ENCODE measurements at regions not wholly inside any gene's neighbourhood (a gene's known extent, or its start where the extent isn't known, plus 50 kb on each side); places are given as distances from the start of the nearest gene placed in this dataset.

GRCh38 chr14:95466506-95466905 lies 49.9 kb downstream of the SYNE3 start:
- no peak for DNase-seq (ENCODE audit: low read depth)

DNA sequence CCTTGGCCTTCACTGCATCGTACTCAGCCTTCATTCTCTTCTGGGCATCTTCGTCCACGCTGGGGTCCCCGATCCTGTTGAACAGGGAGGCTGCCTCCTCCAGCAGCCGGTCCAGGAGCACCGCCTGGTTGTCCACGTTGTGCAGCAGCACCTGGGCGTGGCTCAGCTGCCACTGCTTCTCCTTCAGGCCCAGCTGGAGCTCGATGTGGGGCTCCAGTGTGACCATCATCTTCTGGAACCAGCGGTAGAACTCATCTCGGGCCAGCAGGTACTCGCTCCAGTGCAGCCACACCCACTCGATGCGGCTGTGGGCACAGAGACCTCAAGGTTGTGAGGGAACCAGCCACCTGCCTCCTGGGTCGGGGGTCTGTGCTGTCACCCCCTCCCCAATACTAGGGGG lies 50.5 kb downstream of the SYNE3 start:
- no peak for DNase-seq (ENCODE audit: low read depth)

DNA sequence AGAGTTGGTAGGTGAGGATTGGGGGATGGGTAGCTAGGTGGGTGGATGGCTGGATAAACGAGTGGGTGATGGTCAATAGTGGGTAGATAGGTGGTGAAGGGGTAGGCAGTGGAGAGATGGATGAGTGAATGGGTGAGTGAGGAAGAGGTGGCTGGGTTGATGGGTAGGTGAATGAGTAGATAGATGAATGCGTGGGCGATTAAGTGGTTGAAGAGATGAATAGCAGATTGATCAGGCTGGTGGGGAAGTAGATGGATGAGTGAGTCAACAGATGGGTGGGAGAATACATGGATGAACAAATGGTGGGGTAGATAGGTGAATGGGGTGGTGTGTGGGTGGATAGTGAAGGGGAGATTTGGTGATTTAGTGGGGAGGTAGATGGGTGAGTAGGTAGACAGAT lies 51.1 kb downstream of the SYNE3 start:
- DNase-seq (ENCODE audit: low read depth) = no peak

DNA sequence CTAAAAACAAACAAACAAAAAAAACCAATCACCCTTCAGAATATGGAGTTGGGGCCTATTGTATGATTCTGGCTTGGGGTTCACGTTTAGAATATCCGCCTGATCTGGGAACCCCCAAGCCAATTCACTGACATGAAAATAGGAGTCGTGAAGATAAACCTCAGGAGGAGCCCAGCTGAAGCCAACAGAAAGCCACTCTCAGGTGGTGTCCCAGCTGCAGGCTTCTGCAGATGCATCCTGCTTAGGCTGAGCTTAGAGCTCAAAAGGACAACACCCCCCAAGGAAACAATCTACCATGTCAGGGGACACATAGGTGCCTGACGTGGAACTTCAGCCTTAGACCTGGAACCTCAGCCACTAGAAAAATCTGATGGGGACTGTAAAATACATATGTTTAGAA lies 51.9 kb downstream of the SYNE3 start:
- DNase-seq (ENCODE audit: low read depth) = no peak

DNA sequence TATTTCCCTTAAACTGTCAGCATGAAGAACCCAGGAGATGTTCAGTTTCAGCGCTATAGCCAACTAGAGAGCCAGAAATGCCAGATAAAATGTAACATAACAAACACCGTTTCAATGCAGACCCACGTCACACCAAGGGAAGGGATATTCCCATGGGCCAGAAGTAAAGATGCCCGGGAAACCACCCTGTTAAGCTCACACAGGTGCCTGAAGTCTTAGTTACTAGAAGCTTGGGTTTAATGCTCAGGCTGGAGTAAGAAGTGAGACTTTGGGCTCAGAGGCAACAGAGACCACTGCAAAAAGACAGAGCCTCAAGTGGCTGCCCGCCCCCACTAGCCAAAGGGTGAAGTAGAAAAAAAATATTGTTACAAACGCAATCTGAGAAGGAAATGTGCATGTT lies 52.3 kb downstream of the SYNE3 start:
- no peak for DNase-seq (ENCODE audit: low read depth)

GRCh38 chr14:95463171-95463901 lies 53.1 kb downstream of the SYNE3 start:
- DNase-seq (ENCODE audit: low read depth) = peak; percentile 47

DNA sequence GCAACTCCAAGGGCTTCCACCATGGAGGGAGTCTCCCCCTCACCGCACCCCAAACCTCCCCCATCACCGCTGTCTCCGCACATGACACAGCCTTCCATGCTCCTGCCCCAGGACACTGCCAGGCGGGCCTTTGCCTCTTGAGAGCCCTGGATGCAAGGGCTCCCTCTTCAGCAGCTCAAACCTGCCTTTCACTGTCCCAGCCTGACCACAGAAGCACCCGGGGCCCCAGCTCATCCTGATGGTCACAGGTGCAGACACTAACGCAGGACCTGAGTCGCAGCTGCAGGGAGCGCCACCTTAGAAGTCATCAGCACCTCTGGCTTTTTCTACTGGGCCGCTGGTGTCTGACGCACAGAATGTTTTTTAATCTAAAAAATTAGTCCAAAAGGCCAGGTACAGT lies 54.0 kb downstream of the SYNE3 start:
- DNase-seq (ENCODE audit: low read depth) = no peak

DNA sequence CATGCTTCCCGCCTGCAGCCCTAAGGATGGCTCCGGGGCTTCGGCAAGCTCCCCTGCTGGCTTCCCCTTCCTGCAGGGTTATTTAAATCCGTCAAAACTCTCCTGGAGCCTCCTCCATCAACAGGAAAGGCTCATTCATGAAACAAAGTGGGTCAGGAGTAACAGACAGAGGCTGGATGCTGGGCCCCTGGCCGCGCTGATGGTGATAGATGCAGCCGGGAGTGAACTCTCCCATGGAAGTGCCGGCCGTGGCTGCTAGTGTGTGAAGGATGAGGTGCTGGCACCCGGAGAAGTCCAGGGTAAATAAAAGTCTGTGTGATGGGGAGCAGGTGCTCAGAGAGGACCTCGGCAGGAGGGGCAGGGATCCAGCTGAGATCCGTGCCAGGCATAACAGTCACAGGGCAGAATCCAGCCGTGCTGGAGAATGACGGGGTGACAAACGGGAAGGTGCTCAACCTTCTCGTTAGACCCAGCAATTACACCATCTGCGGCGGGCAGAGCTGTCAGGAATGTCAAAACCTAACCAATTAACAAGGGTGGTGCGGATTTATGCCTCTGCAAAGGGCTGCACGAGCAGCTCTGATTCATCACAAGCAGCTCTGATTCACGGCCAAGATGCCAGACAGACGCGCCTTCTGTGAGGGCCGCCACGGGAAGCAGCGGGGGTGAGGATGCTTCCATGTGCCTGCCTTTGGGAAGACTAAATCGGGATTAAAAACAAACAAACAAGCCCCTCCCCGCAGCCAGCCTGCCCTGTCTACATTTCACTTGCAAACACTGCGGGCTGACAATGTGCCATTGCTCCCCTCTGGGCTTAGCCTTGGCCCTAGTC lies 55.6 kb downstream of the SYNE3 start:
- no peak for DNase-seq (ENCODE audit: low read depth)

GRCh38 chr14:95458906-95459305 lies 57.5 kb downstream of the SYNE3 start:
- DNase-seq (ENCODE audit: low read depth) = no peak

DNA sequence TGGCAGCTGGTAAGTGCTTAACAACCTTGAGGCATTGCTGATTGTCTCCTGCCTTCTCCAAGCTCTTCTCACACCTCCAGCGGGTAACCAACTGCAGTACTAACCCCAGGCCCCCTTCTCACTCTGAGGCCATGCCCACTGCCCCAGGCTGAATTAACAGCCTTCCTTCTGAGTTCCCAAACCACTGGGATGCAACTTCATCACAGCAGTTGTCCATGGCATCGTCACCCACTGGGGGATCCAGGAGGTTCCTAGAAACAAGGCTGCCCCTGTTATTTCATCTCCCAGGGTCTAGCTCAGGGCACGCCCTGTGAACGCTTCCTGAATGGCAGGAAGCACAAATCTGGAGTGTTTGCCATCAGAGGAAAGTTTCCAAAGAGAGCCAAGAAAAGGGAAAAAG lies 58.0 kb downstream of the SYNE3 start:
- DNase-seq (ENCODE audit: low read depth) = no peak

DNA sequence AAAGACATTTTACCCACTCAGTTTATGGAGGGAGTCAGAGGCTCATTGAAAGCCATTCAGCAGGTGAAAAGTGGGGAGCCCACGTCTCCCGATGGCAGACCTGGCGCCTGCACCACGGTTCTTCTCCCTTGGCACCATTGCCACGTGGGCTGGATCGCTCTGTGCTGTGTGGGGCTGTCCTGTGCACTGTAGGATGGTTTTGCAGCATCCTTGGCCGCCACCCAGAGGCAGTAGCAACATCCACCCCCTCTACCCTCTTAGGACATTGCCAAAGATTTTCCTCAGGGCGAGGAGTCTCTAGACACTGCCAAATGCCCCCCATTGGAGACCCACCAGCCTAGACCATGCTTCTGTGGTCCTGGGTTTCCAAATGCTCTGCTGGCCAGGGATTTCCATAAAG lies 60.2 kb downstream of the SYNE3 start:
- DNase-seq (ENCODE audit: low read depth) = no peak

DNA sequence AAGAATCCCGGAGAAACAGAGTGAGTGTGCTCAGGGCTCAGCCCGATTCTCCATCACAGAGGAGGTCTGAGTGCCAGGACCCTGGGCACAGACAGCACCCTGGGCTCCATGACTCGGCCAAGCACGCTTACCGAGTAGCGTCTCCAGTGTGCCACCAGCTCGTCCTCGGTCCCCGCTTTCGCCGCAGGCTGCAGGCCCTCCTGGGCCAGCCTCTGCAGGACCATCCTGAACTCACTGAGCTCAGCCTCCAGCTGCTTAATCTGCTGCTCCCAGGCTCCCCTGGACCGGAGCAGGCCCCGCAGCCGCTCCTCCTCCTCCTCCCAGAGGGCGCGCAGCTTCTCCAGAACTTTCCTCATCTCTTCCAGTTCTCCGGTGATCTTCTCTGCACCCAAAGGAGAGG lies 61.2 kb downstream of the SYNE3 start:
- no peak for DNase-seq (ENCODE audit: low read depth)

- no peak for DNase-seq (ENCODE audit: low read depth)
Measured at GRCh38 chr14:95453713-95453980, 62.8 kb downstream of the SYNE3 start.

DNA sequence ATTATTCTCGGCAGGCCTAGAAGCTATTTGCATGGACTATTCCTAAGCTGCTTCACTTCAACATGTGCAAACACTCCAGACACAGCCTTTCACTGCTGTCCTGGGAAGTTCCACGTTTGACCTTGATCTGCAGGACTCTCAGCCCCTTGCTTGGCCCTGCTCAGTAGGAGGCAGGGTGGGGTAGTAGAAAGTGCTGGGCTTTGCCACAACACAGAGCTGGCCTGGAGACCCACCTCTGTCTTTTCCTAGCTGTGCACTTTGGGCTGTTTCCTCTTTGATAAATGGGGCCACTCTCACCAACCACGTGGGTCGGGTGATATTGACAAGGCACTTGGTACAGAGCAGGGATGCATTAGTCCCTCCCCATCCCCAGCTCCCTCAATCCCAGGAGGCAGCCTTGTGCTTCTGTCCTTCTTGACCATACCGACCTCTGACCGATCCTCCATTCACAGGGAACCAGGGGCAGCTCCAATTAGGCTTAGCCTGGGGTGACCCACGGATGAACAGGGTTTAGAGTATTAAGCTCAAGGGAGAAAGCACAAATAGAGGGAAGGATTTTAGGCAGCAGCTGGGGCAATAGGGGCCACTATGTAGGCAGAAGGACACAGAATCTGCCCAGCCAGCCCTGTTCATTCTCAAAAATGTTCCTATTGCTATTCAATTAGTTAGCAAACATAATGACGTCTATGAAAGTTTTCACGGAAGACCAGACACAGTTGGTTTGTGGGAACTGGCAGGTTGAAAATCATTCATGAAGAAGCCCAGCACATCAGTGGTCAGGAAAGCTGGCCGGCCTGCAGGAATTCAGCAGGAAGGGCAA lies 63.3 kb downstream of the SYNE3 start:
- DNase-seq (ENCODE audit: low read depth) = no peak

DNA sequence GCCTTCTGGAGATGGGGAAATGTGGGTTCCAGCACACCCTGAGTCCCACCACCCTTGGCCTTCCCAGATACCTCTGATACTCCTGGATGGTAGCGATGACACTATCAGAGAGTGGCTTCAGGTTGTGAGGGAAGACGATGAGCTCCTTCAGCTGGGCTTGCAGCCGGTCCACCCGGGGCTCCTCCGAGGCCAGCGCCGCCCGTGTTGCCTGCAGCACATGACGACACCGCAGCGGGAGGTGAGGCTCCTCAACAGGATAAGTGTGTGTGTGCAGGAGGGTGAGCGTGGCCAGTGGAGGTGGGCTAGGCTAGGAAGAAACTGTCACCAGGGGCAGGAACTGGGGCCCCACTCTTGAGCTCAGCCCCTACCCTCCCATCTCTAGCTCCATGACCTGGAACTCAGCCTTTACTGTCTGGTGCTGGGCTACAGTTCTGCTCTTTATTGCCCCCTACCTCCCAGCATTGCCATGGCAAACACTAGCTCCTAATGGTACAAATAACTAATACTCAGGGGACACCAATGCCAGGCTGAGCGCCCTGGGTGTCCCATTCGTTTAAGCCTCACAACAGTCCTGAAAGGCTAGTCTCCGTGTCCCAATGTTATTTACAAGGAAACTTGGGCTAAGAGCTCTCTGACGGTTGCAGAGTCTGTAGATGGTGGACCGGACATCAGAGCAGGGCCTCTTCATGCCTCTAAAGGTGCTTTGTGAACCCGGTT lies 64.1 kb downstream of the SYNE3 start:
- DNase-seq (ENCODE audit: low read depth) = no peak

- DNase-seq (ENCODE audit: low read depth) = no peak
Measured at GRCh38 chr14:95449131-95449530, 67.3 kb downstream of the SYNE3 start.

- no peak for DNase-seq (ENCODE audit: low read depth)
Measured at GRCh38 chr14:95446470-95446869, 70.0 kb downstream of the SYNE3 start.

- no peak for DNase-seq (ENCODE audit: low read depth)
Measured at GRCh38 chr14:95445676-95446075, 70.8 kb downstream of the SYNE3 start.

DNA sequence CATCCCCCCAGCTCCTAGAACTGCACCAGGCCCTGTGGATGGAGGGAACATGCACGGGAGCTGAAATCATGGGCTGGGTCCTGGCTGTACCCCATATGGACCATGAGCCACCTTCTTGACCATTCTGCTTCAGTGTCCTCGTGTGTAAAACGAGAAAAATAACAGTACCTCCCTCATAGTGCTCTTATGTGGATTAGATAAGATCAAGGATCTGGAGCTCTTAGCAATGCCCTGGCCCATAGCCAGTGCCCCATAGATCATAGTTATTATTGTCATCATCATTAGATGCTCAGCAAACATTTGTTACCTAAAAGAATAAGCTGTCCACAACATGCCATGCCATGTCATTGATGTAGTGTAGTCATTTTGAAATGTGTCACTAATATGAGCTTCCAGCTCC lies 71.3 kb downstream of the SYNE3 start:
- DNase-seq (ENCODE audit: low read depth) = no peak

DNA sequence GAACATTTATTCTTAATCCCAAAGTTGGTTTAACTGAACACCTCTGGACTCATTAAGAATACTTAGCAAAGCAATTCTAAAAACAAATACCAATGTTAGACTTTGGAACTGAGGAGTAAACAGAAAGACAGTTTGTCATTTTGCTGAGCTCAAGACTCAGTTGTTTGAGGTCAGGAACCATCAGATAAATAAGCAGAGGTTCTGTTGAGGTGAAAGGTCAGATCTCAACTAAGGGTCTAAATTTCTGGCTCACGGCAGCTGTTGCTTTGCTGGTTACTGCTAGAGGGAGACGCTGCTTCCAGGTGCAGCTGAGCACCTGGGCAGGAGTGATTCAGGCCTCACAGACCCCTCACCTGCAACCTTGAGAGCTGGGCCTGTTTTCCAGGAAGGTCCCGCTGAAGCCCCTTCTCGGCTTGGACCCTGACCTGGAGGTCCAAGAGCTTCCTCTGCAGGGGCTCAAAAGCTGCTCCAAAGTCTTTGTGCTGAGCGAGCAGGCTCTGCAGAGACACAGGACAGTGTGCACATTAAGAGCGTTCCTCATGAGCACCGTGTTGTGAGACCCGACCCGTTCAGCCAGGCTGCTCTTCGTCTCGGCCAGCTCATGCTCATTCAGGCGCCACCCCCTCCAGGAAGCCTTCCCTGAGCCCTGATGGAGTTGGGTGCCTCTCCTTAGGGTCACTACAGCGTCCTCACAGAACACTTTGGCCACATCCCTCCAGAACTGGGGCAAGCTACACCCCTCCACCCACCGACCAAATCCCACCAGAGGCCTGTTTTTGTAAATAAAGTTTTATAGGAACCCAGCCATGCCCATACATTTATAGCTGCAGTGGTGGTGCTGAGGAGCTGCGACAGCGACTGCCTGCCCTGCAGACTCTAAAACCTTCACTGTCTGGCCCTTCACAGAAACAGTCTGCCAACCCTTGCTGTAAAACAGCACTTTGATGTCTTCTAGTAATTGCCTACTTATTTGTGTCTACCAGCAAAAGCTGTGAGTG lies 72.0 kb downstream of the SYNE3 start:
- DNase-seq (ENCODE audit: low read depth) = no peak

- peak; percentile 30 for DNase-seq (ENCODE audit: low read depth)
Measured at GRCh38 chr14:95442633-95443021, 73.8 kb downstream of the SYNE3 start.
